Cardiac fibroblast (primary cell): ENCODE measurements at regions not wholly inside any gene's neighbourhood (a gene's known extent, or its start where the extent isn't known, plus 50 kb on each side); places are given as distances from the start of the nearest gene placed in this dataset.
"Not testable (repeated sequence)": the region's sequence is repeated elsewhere in the genome, so short reads cannot be mapped to it uniquely, and the experiment has no call there.

Experiments
- DNase-seq, 2 donors: peaks; one replicate each; pipeline versions ENCODE4 v3.0.0 to v3.0.0-alpha.2; 2010; ENCODE audit warnings: low read depth in 2 of 2
- H3K4me3 ChIP-seq, 2 donors: replicated peaks in 1 of 2; 1 replicate in 1 of 2; 2 replicates in 1 of 2; pipeline ENCODE4 v1.5.1; 2011; ENCODE audit warnings: low read depth in 2 of 2, low read length in 2 of 2, mild to moderate bottlenecking in 2 of 2, moderate library complexity in 1 of 2
- TF ChIP-seq, protein P1 (sequence below): IDR thresholded peaks from one replicate; pipeline ENCODE4 v1.5.1; 2011; ENCODE audit warnings: low read depth, mild to moderate bottlenecking, low read length, inconsistent platforms

DNA sequence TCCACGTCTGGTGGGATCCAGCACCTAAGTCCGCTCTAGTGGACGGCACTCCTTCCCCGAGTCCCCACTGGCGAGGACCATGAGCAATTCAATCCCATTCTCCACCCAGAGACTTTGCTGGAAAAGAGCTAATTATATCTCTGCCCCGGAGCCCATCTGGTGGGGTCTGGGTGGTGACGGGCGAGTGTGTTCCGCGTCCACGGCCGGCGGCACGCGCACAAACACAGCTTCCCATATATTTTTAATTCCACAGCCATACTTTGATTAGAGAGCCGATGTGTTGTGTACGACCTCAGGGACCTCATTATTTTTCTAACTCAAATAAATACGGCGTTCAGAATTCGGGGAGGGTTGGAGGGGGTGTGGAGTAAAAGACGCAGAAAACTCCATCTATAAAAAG is 64.1 kb upstream of the ADGRE5 start:
- no peak overlapping the region for H3K4me3 ChIP-seq
- TF ChIP-seq, protein P1, sequence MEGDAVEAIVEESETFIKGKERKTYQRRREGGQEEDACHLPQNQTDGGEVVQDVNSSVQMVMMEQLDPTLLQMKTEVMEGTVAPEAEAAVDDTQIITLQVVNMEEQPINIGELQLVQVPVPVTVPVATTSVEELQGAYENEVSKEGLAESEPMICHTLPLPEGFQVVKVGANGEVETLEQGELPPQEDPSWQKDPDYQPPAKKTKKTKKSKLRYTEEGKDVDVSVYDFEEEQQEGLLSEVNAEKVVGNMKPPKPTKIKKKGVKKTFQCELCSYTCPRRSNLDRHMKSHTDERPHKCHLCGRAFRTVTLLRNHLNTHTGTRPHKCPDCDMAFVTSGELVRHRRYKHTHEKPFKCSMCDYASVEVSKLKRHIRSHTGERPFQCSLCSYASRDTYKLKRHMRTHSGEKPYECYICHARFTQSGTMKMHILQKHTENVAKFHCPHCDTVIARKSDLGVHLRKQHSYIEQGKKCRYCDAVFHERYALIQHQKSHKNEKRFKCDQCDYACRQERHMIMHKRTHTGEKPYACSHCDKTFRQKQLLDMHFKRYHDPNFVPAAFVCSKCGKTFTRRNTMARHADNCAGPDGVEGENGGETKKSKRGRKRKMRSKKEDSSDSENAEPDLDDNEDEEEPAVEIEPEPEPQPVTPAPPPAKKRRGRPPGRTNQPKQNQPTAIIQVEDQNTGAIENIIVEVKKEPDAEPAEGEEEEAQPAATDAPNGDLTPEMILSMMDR: no peak
- no peak for DNase-seq

DNA sequence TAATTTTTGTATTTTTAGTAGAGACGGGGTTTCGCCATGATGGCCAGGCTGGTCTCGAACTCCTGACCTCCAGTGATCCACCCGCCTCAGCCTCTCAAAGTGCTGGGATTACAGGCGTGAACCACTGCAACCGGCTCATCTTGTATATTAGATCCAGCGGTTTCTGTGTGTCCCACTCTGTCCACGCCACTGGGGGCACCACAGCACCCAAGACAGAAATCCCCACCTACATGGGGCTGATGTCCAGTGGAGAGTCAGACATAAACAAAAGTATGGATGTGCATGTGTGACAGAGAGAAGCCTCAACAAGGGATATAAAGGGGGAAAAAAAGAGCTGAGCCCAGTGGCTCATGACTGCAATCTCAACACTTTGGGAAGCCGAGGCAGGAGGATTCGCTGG is 65.8 kb upstream of the ADGRE5 start:
- TF ChIP-seq, protein P1: no peak

DNA sequence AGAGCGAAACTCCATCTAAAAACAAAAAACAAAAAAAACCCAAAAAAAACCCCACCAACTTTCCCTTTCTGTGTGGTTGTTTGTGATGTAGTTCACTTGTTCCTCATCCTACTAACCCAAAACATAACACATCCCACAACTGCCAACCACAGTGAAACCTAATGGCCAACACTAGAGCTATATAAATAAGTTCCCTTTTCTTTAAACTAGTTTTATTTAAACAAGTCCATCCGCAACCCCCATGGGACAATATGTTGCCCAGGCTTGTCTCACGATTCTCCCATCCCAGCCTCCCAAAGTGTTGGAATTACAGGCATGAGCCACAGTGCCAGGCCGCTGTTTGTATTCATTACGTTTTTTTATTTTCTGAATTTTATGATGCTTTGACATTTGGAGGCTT is 71.2 kb upstream of the ADGRE5 start:
- TF ChIP-seq, protein P1: no peak
- no peak for DNase-seq
- no peak overlapping the region for H3K4me3 ChIP-seq

More for the DNA sequence above, 65.8 kb upstream of the ADGRE5 start:
- no peak for DNase-seq
- H3K4me3 ChIP-seq: no peak overlapping the region

DNA sequence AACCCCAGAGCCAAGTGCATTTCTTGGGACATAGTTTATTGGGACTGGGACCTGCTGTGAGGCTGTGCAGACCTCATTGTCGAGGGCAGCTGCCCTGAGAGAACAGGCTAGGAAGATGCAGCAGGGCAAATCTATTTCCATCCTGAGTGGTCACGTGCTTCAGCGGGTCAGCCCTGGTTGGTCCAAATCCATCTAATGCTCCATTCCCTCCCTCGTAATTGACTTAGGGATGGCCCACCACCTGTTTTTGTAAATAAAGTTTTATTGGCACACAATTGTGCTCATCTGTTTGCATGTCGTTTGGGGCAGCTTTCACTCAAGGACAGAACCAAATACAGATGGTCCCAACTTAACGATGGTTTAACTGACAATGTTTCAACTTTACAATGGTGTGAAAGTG is 75.5 kb upstream of the ADGRE5 start:
- no peak for DNase-seq
- H3K4me3 ChIP-seq: no peak overlapping the region
- TF ChIP-seq, protein P1: no peak

DNA sequence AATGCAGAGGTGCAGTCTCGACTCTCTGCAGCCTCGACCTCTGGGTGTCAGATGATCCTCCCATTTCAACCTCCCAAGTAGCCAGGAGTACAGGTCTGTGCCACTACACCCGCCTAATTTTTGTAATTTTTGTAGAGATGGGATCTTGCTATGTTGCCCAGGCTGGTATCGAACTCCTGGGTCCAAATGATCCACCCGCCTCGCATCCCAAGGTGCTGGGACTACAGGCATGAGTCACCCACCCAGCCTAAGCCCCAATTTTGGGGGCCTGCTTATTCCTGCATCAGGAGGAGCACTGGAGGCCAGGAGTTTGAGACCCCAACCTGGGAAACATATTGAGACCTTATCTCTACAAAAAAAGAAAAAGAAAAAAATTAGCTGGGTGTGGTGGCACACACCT is 80.1 kb upstream of the ADGRE5 start:
- no peak for DNase-seq
- TF ChIP-seq, protein P1: no peak
- no peak overlapping the region for H3K4me3 ChIP-seq

DNA sequence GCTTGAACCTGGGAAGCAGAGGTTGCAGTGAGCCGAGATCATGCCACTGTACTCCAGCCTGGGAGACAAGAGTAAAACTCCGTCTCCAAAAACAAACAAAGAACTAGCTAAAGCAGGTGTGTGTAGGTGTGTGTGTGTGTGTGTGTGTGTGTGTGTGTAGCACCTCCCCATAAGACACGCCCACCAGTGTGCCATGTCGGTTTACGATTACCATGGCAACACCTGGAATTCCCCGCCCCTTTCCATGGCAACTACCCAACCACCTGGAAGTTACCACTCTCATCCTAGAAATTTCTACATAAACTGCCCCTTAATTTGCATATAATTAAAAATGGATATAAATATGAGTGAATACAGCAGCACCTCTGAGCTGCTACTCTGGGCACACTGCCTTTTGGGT is 80.9 kb upstream of the ADGRE5 start:
- no peak for DNase-seq
- TF ChIP-seq, protein P1: no peak
- H3K4me3 ChIP-seq: no peak overlapping the region

DNA sequence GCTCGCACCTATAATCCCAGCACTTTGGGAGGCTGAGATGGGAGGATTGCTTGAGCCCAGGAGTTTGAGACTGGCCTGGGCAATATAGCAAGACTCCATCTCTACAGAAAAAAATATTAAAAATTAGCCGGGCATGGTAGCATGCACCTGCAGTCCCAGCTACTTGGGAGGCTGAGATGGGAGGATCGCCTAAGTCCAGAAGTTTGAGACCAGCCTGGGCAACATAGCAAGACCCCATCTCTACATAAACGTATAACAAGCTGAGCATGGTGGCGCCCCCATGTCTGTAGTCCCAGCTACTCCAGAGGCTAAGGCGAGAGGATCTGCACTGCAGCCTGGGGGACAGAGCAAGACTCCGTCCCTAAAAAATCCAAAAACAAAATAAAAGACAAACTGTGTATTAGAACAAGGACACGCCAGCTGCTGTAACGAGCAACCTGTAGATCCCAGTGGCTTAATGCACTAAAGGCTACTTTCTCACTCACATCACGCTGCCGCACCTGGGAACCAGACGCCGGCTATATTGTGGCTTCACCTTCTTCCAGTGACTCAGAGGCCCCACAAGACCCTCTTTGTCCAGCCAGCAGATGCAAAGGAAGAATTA is 81.9 kb upstream of the ADGRE5 start:
- DNase-seq, H3K4me3 ChIP-seq: not testable (repeated sequence)

DNA sequence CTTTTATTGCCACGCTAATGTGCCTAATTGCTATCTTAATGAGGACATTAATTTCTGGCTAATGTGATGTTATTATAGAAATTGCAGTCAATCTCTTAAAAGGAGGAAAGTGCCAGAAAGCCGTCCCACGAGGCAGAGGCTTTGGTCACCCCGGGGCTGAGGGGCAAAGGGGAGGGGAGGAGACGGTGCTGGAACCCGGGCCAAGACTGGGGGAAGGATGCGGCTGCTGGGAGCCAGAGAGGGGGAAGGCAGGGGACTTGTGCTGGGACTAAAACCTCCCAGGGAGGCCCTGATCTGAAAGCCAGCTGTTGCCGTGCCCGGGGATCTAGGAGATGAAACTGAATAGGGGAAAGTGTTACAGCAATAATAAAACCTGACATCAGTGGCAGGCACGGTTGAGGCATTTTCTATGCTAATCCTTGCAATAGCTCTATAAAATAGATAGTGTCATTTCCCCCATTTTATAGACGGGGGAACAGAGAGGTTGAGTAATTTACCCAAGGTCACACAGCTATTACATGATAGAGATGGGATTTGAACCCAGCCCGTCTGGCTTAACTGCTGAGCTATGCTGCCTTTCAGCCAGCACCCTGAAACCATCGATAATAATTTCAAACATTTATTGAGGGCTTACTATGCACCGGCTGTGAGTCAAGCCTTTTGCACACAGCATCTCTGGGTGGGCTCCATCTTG is 83.2 kb upstream of the ADGRE5 start:
- DNase-seq, H3K4me3 ChIP-seq: not testable (repeated sequence)

DNA sequence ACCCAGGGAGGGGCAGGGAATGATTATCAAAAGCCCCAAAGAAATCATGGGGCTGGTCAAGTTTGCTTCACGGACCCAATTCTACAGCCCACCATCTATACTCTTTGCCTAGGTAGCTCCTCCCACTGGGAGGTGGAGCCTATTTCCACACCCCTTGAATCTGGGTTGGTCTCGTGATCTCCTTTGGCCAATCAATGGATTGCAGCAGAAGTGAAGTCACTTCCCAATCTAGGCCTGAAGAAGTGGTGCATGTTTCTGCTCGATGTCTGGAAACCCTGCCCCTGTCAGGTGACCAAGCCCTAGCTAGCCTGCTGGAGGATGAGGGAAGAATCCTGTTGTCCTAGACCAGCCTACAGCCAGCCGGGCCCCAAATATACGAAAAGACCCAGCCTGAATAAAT is 86.3 kb upstream of the ADGRE5 start:
- H3K4me3 ChIP-seq, DNase-seq: not testable (repeated sequence)

DNA sequence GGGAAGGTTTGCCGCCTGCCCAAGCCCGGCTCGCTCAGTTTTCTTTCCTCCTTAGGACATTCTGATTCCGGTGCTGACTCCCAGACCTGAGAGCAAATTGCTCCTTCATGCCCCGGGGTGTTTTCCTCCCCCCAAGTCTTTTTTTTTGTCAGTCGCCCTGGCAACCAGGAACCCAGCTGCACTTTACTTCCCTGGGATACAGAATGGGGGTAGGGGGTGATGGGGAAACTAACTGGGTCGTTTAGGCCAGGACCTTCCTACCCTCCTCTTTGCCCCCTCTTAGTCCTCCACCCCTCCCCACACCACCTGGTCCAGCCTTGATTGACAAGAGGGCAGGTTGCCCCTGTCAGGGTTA is 87.5 kb upstream of the ADGRE5 start:
- DNase-seq, H3K4me3 ChIP-seq: not testable (repeated sequence)

DNA sequence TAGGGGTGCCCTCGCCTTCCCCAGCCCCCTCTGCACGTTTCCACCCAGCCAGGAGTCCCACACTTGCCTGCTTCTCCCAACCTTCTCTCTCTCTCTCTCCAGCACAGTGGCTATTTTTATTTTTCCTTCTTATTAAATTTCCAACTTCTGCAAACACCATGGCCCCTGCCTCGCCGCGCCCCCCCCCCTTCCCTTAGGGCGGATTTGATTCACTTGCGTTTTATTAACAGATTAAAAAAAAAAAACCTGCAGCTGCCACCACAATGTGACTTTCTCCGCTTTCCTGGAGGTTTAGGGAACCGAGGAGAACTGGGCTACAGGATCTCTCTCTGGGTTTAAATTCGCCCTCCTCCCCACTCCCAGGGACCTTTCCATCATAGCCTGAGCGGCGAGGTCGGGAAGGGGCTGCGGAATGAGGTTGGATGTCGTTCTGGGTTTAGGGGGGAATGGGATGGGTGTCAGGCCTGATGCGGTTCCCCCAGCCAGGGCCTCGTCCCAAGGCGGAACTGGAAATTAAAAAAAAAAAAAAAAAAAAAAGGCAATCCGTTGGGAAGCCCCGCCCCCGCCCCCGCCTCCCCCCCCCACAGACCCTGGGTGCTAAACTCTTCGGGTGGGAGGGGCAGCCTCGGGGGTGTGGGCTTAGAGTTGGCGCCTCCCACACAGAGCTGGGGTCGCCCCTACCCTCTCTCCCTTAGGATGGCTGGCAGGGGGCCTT is 87.3 kb upstream of the ADGRL1 start:
- H3K4me3 ChIP-seq, DNase-seq: not testable (repeated sequence)
